ENCODE measurements at regions not wholly inside any gene's neighbourhood (a gene's known extent, or its start where the extent isn't known, plus 50 kb on each side); places are given as distances from the start of the nearest gene placed in this dataset.

DNA sequence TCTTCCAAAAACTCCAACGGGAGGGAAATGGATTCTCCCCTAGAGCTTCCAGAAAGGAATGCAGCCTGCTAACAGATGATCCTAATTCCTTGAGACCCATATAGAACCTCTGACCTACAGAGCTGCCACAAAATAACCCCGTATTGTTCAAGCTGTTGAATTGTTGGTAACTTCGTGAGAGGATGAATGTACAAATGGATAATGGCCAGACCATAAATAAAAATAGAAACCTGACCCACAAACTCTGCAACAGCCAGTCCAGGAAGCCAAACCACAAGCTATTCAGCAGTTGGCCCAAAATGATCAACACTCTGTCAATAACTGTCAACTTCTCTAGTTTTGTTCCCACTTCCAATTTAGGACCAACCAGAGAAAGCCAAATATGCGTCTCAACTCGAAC is 414.0 kb upstream of the ZNF717 start:
- H3K36me3 ChIP-seq (ENCODE audit: control insufficient read depth in 1 of 2, insufficient read depth in 2 of 2, low read length in 2 of 2), result no peaks in the 10 kb centered on the region
- no peak overlapping the region for H3K27ac ChIP-seq (ENCODE audit: low read length)
- H3K27me3 ChIP-seq (ENCODE audit: low read depth, low read length), result no peaks in the 10 kb centered on the region
- H3K9me3 ChIP-seq (ENCODE audit: control insufficient read depth in 1 of 2, low read length in 2 of 2), result no peaks in the 10 kb centered on the region
- H3K4me3 ChIP-seq (ENCODE audit: low read depth in 1 of 2, low read length in 2 of 2), result no peak overlapping the region
- H3K4me1 ChIP-seq (ENCODE audit: control insufficient read depth in 1 of 2, insufficient read depth in 2 of 2, low read length in 2 of 2), result no peaks in the 10 kb centered on the region

DNA sequence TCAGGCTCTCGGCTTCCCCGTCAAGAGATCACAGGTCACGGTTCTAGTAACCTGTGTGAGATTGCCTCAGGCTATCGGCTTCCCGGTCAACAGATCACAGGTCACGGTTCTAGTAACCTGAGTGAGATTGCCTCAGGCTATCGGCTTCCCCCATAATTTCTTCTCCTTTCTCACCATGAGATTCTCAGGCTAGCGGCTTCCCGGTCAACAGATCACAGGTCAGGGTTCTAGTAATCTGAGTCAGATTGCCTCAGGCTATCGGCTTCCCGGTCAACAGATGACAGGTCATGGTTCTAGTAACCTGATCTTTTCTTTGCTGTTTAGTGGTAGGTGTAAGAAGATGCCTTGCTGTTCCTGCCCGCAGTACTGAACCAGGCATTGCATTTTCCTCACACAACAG is 418.2 kb upstream of the ZNF717 start:
- Histone ChIP-seq H3K27me3 (ENCODE audit: low read depth, low read length) (no peaks in the 10 kb centered on the region), H3K36me3 (ENCODE audit: control insufficient read depth in 1 of 2, insufficient read depth in 2 of 2, low read length in 2 of 2) (no peaks in the 10 kb centered on the region), H3K9me3 (ENCODE audit: control insufficient read depth in 1 of 2, low read length in 2 of 2) (no peaks in the 10 kb centered on the region), H3K4me1 (ENCODE audit: control insufficient read depth in 1 of 2, insufficient read depth in 2 of 2, low read length in 2 of 2) (no peaks in the 10 kb centered on the region), H3K4me3 (ENCODE audit: low read depth in 1 of 2, low read length in 2 of 2) (no peak overlapping the region), H3K27ac (ENCODE audit: low read length) (no peak overlapping the region)

DNA sequence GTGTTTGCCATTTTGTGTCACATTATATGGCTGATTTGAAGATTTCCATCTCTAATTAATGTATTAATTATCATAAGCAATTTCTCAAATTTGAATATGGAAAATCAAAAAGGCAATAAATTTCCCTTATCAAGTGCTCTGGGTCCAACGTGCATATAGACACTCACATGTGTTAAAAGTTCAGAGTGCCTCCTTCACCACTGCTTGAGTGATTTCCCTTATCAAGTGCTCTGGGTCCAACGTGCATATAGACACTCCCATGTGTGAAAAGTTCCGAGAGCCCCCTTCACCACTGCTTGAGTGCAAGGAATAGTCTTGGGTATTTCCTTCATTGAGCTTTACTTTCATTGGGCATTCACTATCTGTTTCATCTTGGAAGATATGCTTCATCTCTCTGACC is 421.0 kb upstream of the ZNF717 start:
- Histone ChIP-seq H3K27ac (ENCODE audit: low read length) (no peak overlapping the region), H3K27me3 (ENCODE audit: low read depth, low read length) (no peaks in the 10 kb centered on the region), H3K4me3 (ENCODE audit: low read depth in 1 of 2, low read length in 2 of 2) (no peak overlapping the region), H3K9me3 (ENCODE audit: control insufficient read depth in 1 of 2, low read length in 2 of 2) (no peaks in the 10 kb centered on the region), H3K36me3 (ENCODE audit: control insufficient read depth in 1 of 2, insufficient read depth in 2 of 2, low read length in 2 of 2) (no peaks in the 10 kb centered on the region), H3K4me1 (ENCODE audit: control insufficient read depth in 1 of 2, insufficient read depth in 2 of 2, low read length in 2 of 2) (no peaks in the 10 kb centered on the region)

DNA sequence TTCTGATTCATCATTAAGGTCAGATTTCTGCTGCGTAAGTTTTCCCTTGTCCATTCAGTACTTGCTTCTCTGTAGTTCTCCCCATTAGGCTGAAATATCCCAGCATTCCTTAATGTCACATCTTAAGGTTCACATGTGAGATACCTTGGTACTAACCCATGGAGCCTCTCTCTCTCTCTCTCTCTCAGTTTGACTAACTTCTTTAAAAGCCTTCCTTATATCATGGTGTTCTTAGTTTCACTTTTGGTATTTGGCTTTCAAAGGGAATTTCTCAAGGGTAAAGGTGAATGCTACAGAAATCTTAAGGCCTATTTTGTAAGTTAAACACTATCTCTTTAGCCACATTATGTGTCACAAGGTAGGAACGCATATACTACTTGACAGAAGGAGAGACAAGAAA is 427.3 kb upstream of the ZNF717 start:
- Histone ChIP-seq H3K4me1 (ENCODE audit: control insufficient read depth in 1 of 2, insufficient read depth in 2 of 2, low read length in 2 of 2) (no peaks in the 10 kb centered on the region), H3K27ac (ENCODE audit: low read length) (no peak overlapping the region), H3K9me3 (ENCODE audit: control insufficient read depth in 1 of 2, low read length in 2 of 2) (peaks cover 0 to 5% of the 10 kb centered on the region in 2 donors), H3K36me3 (ENCODE audit: control insufficient read depth in 1 of 2, insufficient read depth in 2 of 2, low read length in 2 of 2) (no peaks in the 10 kb centered on the region), H3K27me3 (ENCODE audit: low read depth, low read length) (no peaks in the 10 kb centered on the region), H3K4me3 (ENCODE audit: low read depth in 1 of 2, low read length in 2 of 2) (no peak overlapping the region)

DNA sequence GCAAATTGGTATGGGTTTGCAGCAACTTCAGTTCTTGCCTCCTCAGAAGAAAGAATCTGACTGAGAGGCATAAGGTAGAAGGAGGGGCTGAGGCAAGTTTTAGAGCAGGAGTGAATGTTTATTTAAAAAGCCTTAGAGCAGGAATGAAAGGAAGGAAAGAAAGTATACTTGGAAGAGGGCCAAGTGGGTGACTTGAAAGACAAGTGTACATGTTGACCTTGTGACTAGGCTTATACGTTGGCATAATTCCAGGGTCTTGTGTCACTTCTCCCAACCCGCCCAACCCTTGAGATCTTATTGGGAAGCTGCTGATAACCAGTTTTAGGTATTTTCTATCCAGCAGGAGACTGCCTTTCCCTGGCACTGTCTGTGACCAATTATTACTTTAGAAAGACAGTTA is 436.9 kb upstream of the ZNF717 start:
- H3K9me3 ChIP-seq (ENCODE audit: control insufficient read depth in 1 of 2, low read length in 2 of 2), result no peaks in the 10 kb centered on the region
- no peak overlapping the region for H3K27ac ChIP-seq (ENCODE audit: low read length)
- H3K27me3 ChIP-seq (ENCODE audit: low read depth, low read length), result no peaks in the 10 kb centered on the region
- no peaks in the 10 kb centered on the region for H3K36me3 ChIP-seq (ENCODE audit: control insufficient read depth in 1 of 2, insufficient read depth in 2 of 2, low read length in 2 of 2)
- no peaks in the 10 kb centered on the region for H3K4me1 ChIP-seq (ENCODE audit: control insufficient read depth in 1 of 2, insufficient read depth in 2 of 2, low read length in 2 of 2)
- H3K4me3 ChIP-seq (ENCODE audit: low read depth in 1 of 2, low read length in 2 of 2), result no peak overlapping the region

DNA sequence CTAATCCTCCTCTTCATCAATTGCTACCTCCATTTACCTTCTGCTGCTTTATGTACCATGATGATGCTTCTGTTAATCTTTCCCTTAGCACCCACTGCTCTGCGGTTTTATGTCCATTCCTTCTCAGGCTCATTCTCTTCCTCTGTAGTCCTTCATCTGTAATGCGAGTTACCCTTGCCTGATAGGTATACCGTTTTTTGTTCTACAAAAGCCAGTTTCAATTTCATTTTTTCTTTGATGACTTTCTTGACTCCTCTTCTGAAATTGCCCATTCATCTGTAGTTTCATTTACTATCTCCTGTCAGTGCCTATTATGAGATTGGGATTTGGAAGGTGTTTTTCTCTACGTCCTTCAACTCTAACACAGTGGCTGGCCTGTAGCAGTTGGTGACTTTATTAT is 445.9 kb upstream of the ZNF717 start:
- Histone ChIP-seq H3K4me1 (ENCODE audit: control insufficient read depth in 1 of 2, insufficient read depth in 2 of 2, low read length in 2 of 2) (no peaks in the 10 kb centered on the region), H3K27ac (ENCODE audit: low read length) (no peak overlapping the region), H3K4me3 (ENCODE audit: low read depth in 1 of 2, low read length in 2 of 2) (no peak overlapping the region), H3K9me3 (ENCODE audit: control insufficient read depth in 1 of 2, low read length in 2 of 2) (no peaks in the 10 kb centered on the region), H3K27me3 (ENCODE audit: low read depth, low read length) (no peaks in the 10 kb centered on the region), H3K36me3 (ENCODE audit: control insufficient read depth in 1 of 2, insufficient read depth in 2 of 2, low read length in 2 of 2) (no peaks in the 10 kb centered on the region)

DNA sequence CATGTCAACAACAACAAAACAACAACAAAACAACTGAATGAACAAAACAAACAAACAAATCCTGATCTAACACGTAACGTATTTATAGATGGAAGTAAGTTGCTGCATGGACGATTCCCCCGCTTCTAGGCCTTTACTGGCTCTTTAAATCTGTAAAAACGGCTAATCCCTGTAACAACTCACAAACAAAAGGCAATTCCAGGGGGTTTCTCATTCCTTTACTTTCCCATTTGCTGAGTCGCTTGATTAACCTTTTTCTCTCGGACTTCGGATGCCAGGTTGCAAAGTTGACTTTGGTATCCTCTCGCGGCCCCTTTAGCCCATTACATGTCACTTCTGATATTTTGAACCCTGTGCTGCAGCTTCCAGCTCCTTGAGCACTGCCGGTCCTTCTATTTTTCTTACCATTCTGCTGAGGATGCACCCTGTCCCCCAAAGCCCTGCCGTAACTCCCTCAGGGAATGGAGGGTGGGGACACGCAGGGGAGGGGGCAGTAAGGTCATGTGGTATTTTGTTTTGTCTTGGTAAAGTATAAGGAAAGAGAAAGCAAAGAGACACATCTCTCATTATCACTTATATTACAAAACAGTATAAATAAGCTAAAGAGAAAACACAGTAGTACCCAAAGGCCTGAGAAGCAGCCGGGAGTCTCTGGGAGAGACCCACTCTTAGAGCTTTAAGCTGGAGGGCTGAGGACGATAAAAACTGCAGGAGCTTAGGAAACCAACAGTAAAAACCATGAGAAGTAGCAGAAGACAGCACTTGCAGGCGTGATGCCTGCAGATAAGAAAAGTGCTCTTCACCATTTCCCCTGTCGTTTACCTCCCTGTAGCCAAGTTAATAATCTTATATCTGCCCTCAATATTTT is 457.8 kb upstream of the ZNF717 start:
- Histone ChIP-seq H3K27ac (ENCODE audit: low read length) (no peak overlapping the region), H3K36me3 (ENCODE audit: control insufficient read depth in 1 of 2, insufficient read depth in 2 of 2, low read length in 2 of 2) (no peaks in the 10 kb centered on the region), H3K4me1 (ENCODE audit: control insufficient read depth in 1 of 2, insufficient read depth in 2 of 2, low read length in 2 of 2) (no peaks in the 10 kb centered on the region), H3K4me3 (ENCODE audit: low read depth in 1 of 2, low read length in 2 of 2) (no peak overlapping the region), H3K27me3 (ENCODE audit: low read depth, low read length) (no peaks in the 10 kb centered on the region), H3K9me3 (ENCODE audit: control insufficient read depth in 1 of 2, low read length in 2 of 2) (peaks cover 0 to 8% of the 10 kb centered on the region in 2 donors)

DNA sequence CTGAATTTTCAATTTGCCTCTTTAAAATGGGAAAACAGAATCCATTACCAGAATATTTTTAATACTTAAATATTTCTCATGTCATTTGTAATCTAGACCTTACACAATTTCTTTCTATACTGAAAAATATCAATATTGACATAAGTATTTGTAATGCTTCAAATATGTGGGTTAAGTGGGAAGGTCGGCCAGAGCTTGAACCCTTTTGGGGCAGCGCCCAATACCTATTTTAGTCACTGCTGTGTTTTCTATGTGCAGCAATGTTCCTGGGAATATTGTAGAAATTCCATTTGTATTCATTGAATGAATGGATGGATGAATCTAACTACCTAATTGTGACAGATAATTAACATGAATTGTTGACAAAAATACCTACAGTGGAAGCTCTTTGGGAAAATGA is 459.7 kb upstream of the ZNF717 start:
- peaks cover 0 to 8% of the 10 kb centered on the region in 2 donors for H3K9me3 ChIP-seq (ENCODE audit: control insufficient read depth in 1 of 2, low read length in 2 of 2)
- no peaks in the 10 kb centered on the region for H3K27me3 ChIP-seq (ENCODE audit: low read depth, low read length)
- no peak overlapping the region for H3K27ac ChIP-seq (ENCODE audit: low read length)
- H3K4me1 ChIP-seq (ENCODE audit: control insufficient read depth in 1 of 2, insufficient read depth in 2 of 2, low read length in 2 of 2), result no peaks in the 10 kb centered on the region
- H3K36me3 ChIP-seq (ENCODE audit: control insufficient read depth in 1 of 2, insufficient read depth in 2 of 2, low read length in 2 of 2), result no peaks in the 10 kb centered on the region
- no peak overlapping the region for H3K4me3 ChIP-seq (ENCODE audit: low read depth in 1 of 2, low read length in 2 of 2)

DNA sequence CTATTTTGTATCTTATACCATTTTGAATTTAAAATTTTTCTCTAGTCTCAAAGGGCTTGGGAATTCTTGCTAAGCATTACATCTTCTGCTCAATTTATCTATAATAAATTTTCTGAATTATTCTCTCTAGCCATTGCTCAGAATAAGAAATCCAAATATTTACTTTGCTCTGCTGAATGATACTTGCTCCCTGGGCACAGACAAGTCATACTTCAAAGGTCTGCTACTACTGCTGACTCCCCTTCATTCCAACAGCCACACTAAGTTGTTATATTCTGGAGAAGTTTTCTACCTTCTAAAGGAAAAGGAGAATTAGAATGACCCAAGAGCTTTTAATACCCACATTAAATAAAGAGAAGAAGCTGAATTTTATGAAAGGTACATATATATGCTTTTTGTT is 460.3 kb upstream of the ZNF717 start:
- Histone ChIP-seq H3K4me1 (ENCODE audit: control insufficient read depth in 1 of 2, insufficient read depth in 2 of 2, low read length in 2 of 2) (no peaks in the 10 kb centered on the region), H3K9me3 (ENCODE audit: control insufficient read depth in 1 of 2, low read length in 2 of 2) (peaks cover 0 to 8% of the 10 kb centered on the region in 2 donors), H3K27ac (ENCODE audit: low read length) (no peak overlapping the region), H3K27me3 (ENCODE audit: low read depth, low read length) (no peaks in the 10 kb centered on the region), H3K4me3 (ENCODE audit: low read depth in 1 of 2, low read length in 2 of 2) (no peak overlapping the region), H3K36me3 (ENCODE audit: control insufficient read depth in 1 of 2, insufficient read depth in 2 of 2, low read length in 2 of 2) (no peaks in the 10 kb centered on the region)

DNA sequence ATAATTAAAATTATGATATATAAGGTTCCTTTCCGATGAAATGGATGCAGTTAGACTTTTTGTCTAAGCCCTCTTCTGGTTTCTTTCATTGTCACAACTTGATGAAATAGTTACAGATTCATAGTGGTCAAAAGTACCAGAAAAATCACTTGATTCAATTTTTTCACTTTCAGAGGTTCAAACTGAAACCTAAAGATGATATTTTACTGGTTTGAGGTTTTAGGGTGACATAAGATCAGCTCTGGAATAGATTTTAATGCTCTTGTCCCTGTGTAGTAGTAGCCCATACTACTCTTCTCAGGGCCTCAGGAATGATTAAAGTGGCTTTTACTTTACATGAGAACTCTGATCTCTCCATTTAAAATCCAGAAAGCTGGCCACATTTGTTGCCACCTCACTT is 479.1 kb upstream of the ZNF717 start:
- H3K27me3 ChIP-seq (ENCODE audit: low read depth, low read length), result no peaks in the 10 kb centered on the region
- no peaks in the 10 kb centered on the region for H3K4me1 ChIP-seq (ENCODE audit: control insufficient read depth in 1 of 2, insufficient read depth in 2 of 2, low read length in 2 of 2)
- no peak overlapping the region for H3K4me3 ChIP-seq (ENCODE audit: low read depth in 1 of 2, low read length in 2 of 2)
- no peaks in the 10 kb centered on the region for H3K36me3 ChIP-seq (ENCODE audit: control insufficient read depth in 1 of 2, insufficient read depth in 2 of 2, low read length in 2 of 2)
- no peak overlapping the region for H3K27ac ChIP-seq (ENCODE audit: low read length)
- H3K9me3 ChIP-seq (ENCODE audit: control insufficient read depth in 1 of 2, low read length in 2 of 2), result no peaks in the 10 kb centered on the region

DNA sequence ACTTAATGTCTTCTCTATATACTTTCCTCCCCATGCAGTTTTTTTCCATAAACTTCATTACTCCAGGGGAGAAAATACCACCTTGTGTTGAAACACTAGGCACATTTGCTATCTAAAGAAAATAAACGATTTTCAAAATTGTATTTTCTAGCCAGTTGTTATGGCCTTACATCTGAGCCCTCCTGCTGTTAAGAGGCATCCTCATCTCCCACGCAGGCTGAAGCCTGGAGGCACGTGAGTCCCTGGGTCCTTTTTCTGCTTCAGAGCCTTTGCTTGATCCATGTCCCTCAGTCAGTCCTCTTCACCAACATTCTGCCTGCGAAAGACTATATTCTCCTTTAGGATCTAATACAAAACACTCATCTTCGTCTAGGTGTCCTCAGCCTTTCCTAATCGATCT is 479.6 kb upstream of the ZNF717 start:
- Histone ChIP-seq H3K27ac (ENCODE audit: low read length) (no peak overlapping the region), H3K9me3 (ENCODE audit: control insufficient read depth in 1 of 2, low read length in 2 of 2) (no peaks in the 10 kb centered on the region), H3K4me3 (ENCODE audit: low read depth in 1 of 2, low read length in 2 of 2) (no peak overlapping the region), H3K36me3 (ENCODE audit: control insufficient read depth in 1 of 2, insufficient read depth in 2 of 2, low read length in 2 of 2) (no peaks in the 10 kb centered on the region), H3K4me1 (ENCODE audit: control insufficient read depth in 1 of 2, insufficient read depth in 2 of 2, low read length in 2 of 2) (no peaks in the 10 kb centered on the region), H3K27me3 (ENCODE audit: low read depth, low read length) (no peaks in the 10 kb centered on the region)

DNA sequence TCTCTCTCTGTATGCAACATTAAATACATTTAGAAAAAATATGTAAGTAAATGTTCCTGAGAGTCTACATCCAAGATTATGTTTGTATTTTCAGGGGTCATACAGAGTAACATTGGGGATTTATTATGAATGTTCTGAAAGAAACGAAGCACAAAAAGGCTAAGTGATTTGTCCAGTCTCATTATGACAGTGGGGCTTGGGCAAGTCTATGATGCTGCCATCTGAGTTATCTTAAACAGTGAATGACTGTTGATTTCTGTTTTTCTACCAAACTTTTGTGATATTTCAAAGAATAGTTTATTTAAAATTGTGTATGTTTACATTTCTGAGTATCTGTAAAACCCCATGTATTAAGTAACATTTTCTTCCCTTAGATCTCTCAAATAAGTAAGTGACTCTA is 481.2 kb upstream of the ZNF717 start:
- no peaks in the 10 kb centered on the region for H3K4me1 ChIP-seq (ENCODE audit: control insufficient read depth in 1 of 2, insufficient read depth in 2 of 2, low read length in 2 of 2)
- no peaks in the 10 kb centered on the region for H3K27me3 ChIP-seq (ENCODE audit: low read depth, low read length)
- no peaks in the 10 kb centered on the region for H3K36me3 ChIP-seq (ENCODE audit: control insufficient read depth in 1 of 2, insufficient read depth in 2 of 2, low read length in 2 of 2)
- H3K9me3 ChIP-seq (ENCODE audit: control insufficient read depth in 1 of 2, low read length in 2 of 2), result no peaks in the 10 kb centered on the region
- no peak overlapping the region for H3K27ac ChIP-seq (ENCODE audit: low read length)
- no peak overlapping the region for H3K4me3 ChIP-seq (ENCODE audit: low read depth in 1 of 2, low read length in 2 of 2)
